Ishikawa (cell line): ENCODE measurements at regions not wholly inside any gene's neighbourhood (a gene's known extent, or its start where the extent isn't known, plus 50 kb on each side); places are given as distances from the start of the nearest gene placed in this dataset.

ENCODE experiments used
- NFIC ChIP-seq: IDR thresholded peaks from 2 replicates; pipeline ENCODE4 v1.6.1; 2012
- TAF1 ChIP-seq: IDR thresholded peaks from 2 replicates; pipeline ENCODE4 v1.6.1; 2012; ENCODE audit warnings: low read depth, mild to moderate bottlenecking
- TF ChIP-seq, protein P1 (sequence below): IDR thresholded peaks from 2 replicates; pipeline ENCODE4 v1.6.1; 2012

DNA sequence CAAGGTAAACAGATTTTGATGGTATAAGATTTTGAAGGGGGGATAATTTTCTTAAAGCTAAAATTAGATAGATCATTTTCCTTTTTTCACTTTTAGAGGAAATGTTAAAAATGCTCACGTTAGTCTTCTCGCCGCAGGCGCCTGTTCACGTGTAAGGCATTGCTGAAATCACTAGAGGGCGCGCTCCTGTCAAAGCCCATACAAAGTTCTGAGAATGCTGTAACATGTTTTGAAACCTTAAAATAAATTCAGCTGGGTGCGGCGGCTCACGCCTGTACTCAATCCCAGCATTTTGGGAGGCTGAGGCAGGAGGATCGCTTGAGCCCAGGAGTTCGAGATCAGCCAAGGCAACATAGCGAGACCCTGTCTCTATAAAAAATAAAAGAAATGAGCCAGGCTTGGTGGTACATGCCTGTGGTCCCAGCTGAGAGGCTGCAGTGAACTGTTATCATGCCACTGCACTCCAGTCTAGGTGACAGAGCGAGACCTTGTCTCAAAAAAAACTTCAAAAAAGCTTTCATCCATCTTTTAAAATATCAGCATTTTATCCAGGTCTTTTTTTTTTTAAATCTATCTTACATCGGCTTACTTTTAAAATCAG, 138.0 kb downstream of the RBMX2 start:
- no peak for TF ChIP-seq NFIC
- TF ChIP-seq, protein P1, sequence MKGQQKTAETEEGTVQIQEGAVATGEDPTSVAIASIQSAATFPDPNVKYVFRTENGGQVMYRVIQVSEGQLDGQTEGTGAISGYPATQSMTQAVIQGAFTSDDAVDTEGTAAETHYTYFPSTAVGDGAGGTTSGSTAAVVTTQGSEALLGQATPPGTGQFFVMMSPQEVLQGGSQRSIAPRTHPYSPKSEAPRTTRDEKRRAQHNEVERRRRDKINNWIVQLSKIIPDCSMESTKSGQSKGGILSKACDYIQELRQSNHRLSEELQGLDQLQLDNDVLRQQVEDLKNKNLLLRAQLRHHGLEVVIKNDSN = no peak
- TF ChIP-seq TAF1 = no peak
